Left lung (tissue), 4 donors: ENCODE measurements at regions not wholly inside any gene's neighbourhood (a gene's known extent, or its start where the extent isn't known, plus 50 kb on each side); places are given as distances from the start of the nearest gene placed in this dataset.

ENCODE experiments used
- ATAC-seq: fragments of 200-7000 bp; cut with Tn5 transposase; one replicate; pipeline ENCODE4 v1.9.1; 2020; ENCODE audit warnings: moderate library complexity
- DNase-seq, 4 donors: peaks; one replicate each; pipeline ENCODE4 v3.0.0-alpha.2; 2013 to 2020
- H3K27ac ChIP-seq, 2 donors: fragments of 200-600 bp; sonication (generic) in 1 of 2; one replicate each; pipeline versions ENCODE4 v1.5.0 to v1.8.0; 2020 to 2021
- H3K27me3 ChIP-seq, 2 donors: fragments of 200-600 bp; sonication (generic) in 1 of 2; one replicate each; pipeline versions ENCODE4 v1.5.0 to v1.8.0; 2020 to 2021
- H3K36me3 ChIP-seq, 2 donors: fragments of 200-600 bp; sonication (generic) in 1 of 2; one replicate each; pipeline versions ENCODE4 v1.5.0 to v1.8.0; 2020 to 2021
- H3K4me1 ChIP-seq, 2 donors: fragments of 200-600 bp; one replicate each; pipeline ENCODE4 v1.8.0; 2021
- H3K4me3 ChIP-seq, 2 donors: fragments of 200-600 bp; sonication (generic) in 1 of 2; one replicate each; pipeline versions ENCODE4 v1.5.0 to v1.8.0; 2020 to 2021; ENCODE audit warnings: mild to moderate bottlenecking in 1 of 2
- H3K9me3 ChIP-seq, 2 donors: fragments of 200-600 bp; sonication (generic) in 1 of 2; one replicate each; pipeline versions ENCODE4 v1.5.0 to v1.8.0; 2020 to 2021
- CTCF ChIP-seq, 2 donors: fragments of 200-600 bp; sonication (generic) in 1 of 2; IDR thresholded peaks; one replicate each; pipeline versions ENCODE4 v1.5.0 to v1.8.0; 2021; ENCODE audit warnings: antibody characterized with exemption in 2 of 2
- intact Hi-C, 2 donors: fragments of 100-400 bp; cut with DNase I; formaldehyde crosslinking; loops; one replicate each; pipeline versions ENCODE4 v1.11.2 to v1.14.2; 2022
- donor health status: DM: no; HTN: yes; CAD: no.
- donor health status: DM: no; HTN: no; CAD: no.

GRCh38 chr3:102104033-102104432 is 254.7 kb downstream of the NFKBIZ start:
- ATAC-seq = no peak

GRCh38 chr3:102105193-102105592 is 255.9 kb downstream of the NFKBIZ start:
- intact Hi-C loops = no loop called here
- no peak for TF ChIP-seq CTCF (IDR thresholded peaks at IDR 0.05)
- DNase-seq = no peak
- Histone ChIP-seq H3K27me3 (no peaks in the 10 kb centered on the region), H3K36me3 (no peaks in the 10 kb centered on the region), H3K27ac (no peak overlapping the region), H3K4me3 (no peak overlapping the region), H3K4me1 (peaks cover 0 to 2% of the 10 kb centered on the region in 2 donors), H3K9me3 (peaks cover 0 to 18% of the 10 kb centered on the region in 2 donors)
- ATAC-seq = no peak

More at GRCh38 chr3:102104033-102104432, 254.7 kb downstream of the NFKBIZ start:
- intact Hi-C loops = no loop called here
- Histone ChIP-seq H3K36me3 (no peaks in the 10 kb centered on the region), H3K4me3 (no peak overlapping the region), H3K27me3 (no peaks in the 10 kb centered on the region), H3K4me1 (peaks cover 0 to 2% of the 10 kb centered on the region in 2 donors), H3K27ac (no peak overlapping the region), H3K9me3 (peaks cover 0 to 18% of the 10 kb centered on the region in 2 donors)
- DNase-seq = no peak
- no peak for TF ChIP-seq CTCF (IDR thresholded peaks at IDR 0.05)

- intact Hi-C loops = no loop called here
- no peak for TF ChIP-seq CTCF (IDR thresholded peaks at IDR 0.05)
- peaks cover 0 to 18% of the 10 kb centered on the region in 2 donors for H3K9me3 ChIP-seq
- H3K4me3 ChIP-seq = no peak overlapping the region
- no peaks in the 10 kb centered on the region for H3K27me3 ChIP-seq
- no peak for DNase-seq
- no peak for ATAC-seq
- H3K27ac ChIP-seq = no peak overlapping the region
- H3K4me1 ChIP-seq = peaks cover 0 to 2% of the 10 kb centered on the region in 2 donors
- H3K36me3 ChIP-seq = no peaks in the 10 kb centered on the region
Observed at GRCh38 chr3:102106416-102107097, 257.2 kb downstream of the NFKBIZ start.

GRCh38 chr3:102112704-102113230 is 263.5 kb downstream of the NFKBIZ start:
- H3K27ac ChIP-seq = no peak overlapping the region
- intact Hi-C loops = no loop called here

More at GRCh38 chr3:102112704-102113230, 263.5 kb downstream of the NFKBIZ start:
- Histone ChIP-seq H3K36me3 (no peaks in the 10 kb centered on the region), H3K4me3 (no peak overlapping the region), H3K4me1 (no peaks in the 10 kb centered on the region), H3K9me3 (peaks cover 0 to 5% of the 10 kb centered on the region in 2 donors), H3K27me3 (no peaks in the 10 kb centered on the region)
- ATAC-seq (no peak), DNase-seq (no peak)
- TF ChIP-seq CTCF (IDR thresholded peaks at IDR 0.05) = no peak
